ENCODE measurements at regions not wholly inside any gene's neighbourhood (a gene's known extent, or its start where the extent isn't known, plus 50 kb on each side); places are given as distances from the start of the nearest gene placed in this dataset.
"Not testable (repeated sequence)": the region's sequence is repeated elsewhere in the genome, so short reads cannot be mapped to it uniquely, and the experiment has no call there.

GRCh38 chr3:170711786-170712185 lies 125.9 kb upstream of the SLC7A14 start:
- no peak for DNase-seq (ENCODE audit: low read depth in 2 of 2, low spot score in 1 of 2)

DNA sequence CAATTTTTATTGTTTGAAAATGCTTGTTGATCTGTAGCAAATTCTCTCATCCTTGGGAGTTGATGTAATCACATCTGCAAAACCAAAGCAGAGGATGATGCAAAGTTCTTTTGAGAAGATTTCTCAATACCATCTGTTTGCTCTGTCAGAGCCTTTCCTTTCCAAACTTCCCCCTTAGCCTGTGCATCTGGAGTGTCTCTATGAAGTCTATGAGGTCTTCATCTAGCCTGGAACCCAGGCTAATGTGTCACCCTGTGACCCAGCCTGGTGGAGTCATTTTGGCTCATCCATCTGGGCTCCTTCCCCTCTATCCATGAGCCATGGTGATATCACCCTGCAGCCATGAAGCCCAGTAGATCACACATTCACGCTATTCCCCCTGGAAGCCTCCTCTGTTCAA lies 123.2 kb upstream of the SLC7A14 start:
- DNase-seq (ENCODE audit: low read depth in 2 of 2, low spot score in 1 of 2), result no peak

- no peak for DNase-seq (ENCODE audit: low read depth in 2 of 2, low spot score in 1 of 2)
Observed at GRCh38 chr3:170707899-170708298, 122.0 kb upstream of the SLC7A14 start.

DNA sequence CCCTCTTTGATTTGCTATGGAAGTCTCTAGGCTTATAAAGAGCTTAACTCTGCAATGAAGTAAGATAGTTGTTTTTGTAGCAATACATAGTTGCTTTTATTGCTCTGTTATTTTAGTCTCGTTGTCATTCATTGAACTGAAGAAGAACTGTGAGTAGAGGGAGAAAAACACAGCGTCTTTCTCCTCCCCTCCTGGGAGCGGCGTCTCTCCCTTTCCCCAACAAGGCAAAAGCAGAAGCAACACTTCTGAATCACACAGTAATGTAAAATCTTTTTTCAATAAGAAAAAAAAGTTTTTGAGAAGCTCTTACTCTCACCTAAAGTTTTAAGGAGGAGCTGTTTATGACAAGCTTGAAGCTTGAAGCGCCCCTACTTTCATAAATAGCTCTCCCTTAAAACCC lies 119.3 kb upstream of the SLC7A14 start:
- no peak for DNase-seq (ENCODE audit: low read depth in 2 of 2, low spot score in 1 of 2)

DNA sequence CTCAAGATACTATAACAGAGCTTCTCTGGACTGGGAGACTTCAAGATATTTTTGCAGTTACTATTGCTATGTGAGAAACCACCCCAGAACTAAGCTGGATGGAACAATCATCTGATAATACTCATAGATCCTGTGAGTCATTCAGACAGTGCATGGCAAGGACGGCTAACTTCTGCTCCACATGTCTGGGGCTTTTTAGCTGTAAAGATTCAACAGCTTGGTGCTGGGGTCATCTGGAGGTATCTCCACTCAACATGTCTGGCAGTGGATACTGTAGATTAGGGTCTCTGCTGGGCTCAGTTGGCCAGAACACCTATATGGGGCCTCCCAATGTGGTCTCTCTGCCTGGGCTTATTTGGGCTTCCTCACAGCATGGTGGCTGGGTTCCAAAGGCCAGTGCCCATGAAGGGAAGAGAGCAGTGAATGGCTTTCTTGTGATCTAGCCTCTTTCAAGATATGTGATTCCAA lies 117.3 kb upstream of the SLC7A14 start:
- no peak for DNase-seq (ENCODE audit: low read depth in 2 of 2, low spot score in 1 of 2)

DNA sequence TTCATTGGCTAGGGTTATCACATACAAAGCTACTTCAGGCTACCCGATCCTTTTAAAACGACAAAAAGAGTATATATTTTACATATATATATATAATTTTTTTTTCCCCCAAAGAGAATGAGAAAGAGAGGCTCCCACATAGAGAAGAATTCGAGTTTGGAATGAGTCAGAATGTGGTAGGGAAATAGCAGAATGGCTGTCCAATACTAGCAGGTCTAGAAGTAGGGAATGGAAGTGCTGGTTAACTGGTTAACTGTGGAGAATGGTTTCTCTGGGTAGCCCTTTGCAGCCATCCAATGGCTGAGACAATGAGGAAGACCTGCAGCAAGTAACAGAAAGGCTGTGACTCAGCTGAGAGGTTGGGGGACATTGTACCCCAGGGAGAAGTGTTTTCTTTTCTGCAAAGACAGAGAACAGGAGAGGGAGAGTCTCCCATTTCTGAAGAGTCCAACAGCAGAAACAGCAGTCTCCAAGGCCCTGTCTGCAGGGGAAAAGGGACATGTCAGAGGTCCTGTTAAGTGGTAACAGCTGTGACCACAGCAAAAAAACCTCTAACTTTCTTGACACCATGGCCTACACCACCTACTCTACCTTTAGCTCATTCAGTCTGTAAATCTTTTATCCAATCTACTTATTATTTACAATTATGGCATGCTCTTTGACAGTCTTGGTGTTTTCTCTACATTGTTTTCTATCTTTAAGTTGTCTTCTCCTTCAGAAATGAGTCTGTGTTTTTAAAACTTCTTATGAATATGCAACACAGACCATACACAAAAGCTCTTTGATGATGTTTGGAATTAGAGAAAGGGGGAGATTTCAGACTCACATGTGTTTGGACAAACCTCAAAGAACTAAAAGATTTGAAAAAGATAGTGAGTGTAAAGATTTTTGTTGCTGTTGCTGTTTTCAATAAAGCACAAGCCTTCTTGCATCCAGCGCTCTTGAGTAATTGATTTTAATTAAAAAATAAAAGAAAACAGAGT lies 116.1 kb upstream of the SLC7A14 start:
- no peak for DNase-seq (ENCODE audit: low read depth in 2 of 2, low spot score in 1 of 2)

- DNase-seq (ENCODE audit: low read depth in 2 of 2, low spot score in 1 of 2), result no peak
Observed at GRCh38 chr3:170700054-170700404, 114.2 kb upstream of the SLC7A14 start.

DNA sequence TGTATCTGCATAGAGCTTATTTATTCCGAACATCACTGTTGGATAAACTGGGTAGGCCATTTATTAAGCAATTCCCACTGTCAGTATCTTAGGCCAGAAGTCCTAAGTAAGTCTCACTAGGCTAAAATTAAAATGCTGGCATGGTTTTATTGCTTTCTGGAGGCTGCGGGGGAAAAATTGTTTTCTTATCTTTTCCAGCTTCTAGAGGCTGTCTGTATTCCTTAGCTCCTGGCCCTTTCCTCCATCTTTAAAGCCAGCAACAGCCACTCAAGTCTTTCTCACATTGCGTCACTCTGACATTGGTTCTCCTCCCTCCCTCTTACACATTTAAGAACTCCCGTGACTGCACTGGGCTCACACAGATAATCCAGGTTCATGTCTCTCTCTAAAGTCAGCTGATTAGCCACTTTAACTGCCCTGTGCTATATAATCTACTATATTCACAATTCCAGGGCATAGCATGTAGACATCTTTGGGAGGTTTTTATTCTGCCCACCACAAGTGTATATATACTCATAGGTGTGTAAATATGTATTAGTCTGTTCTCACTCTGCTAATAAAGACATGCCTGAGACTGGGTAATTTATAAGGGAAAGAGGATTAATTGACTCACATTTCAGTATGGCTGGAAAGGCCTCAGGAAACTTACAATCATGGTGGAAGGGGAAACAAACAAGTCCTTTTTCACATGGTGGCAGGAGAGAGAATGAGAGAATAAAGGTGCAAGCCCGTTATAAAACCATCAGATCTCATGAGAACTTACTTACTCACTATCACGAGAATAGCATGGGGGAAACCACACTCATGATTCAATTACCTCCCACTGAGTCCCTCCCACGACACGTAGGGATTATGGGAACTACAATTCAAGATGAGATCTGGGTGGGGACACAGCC lies 113.5 kb upstream of the SLC7A14 start:
- no peak for DNase-seq (ENCODE audit: low read depth in 2 of 2, low spot score in 1 of 2)

GRCh38 chr3:170697908-170698307 lies 112.0 kb upstream of the SLC7A14 start:
- DNase-seq (ENCODE audit: low read depth in 2 of 2, low spot score in 1 of 2), result no peak

- DNase-seq (ENCODE audit: low read depth in 2 of 2, low spot score in 1 of 2), result no peak
Observed at GRCh38 chr3:170697131-170697530, 111.3 kb upstream of the SLC7A14 start.

DNA sequence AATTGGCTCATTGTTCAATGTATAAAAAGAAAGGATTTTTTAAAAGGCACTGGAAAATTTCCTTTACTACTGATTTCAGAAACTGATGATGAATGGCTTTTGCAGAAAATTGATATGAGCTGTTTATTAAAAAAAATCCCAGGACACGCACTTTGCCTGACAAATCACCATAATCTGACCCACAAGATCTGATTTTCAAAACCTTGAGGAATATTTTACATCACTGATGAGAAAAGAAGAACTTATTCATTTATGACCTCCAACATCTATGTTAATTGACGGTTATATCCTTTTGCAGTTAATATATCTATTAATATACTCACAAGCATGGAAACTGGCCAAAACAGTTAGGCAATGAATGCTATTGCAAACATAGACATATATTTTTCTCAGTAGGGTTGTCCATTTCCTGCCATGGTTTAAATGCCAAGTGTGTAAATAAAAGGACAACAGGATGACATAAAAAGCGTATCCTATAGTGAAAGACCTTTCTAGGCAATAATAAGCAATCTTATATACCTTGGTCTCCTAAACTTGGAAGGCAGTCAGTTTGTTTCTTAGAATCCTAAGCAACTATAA lies 109.7 kb upstream of the SLC7A14 start:
- no peak for DNase-seq (ENCODE audit: low read depth in 2 of 2, low spot score in 1 of 2)

DNA sequence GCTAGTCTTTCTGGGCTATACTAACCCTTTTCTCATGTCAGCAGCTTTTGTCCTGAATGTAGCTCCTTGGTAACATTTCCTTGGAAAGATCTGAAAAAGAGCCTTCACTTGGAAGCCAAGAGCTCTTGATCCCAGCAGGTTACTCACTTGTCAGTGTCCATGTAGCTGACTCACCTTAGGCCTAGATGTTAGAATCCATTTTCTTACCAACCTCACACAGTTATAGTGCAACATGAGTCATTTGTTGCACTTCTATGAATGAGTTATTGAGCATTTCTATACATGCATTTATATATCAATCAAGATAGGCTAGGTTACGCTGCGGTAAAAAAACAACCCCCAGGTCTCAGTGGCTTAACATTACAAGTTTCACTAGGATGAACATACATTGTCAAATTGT lies 106.8 kb upstream of the SLC7A14 start:
- no peak for DNase-seq (ENCODE audit: low read depth in 2 of 2, low spot score in 1 of 2)

DNA sequence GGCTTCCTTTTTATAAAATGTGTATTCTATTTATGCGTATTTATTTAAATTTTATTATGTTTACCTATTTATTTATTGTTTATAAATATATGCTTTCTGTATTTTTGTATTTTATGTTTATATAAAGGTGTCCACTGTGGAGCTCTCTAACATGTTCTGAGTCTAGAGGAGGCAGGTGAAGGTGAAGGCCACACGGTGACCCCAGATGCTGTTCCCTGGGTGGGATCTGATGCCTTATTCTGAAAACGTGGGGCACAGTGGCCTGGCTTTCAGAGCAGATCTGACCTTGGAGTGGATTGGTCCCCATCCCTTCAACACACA lies 104.7 kb upstream of the SLC7A14 start:
- no peak for DNase-seq (ENCODE audit: low read depth in 2 of 2, low spot score in 1 of 2)

DNA sequence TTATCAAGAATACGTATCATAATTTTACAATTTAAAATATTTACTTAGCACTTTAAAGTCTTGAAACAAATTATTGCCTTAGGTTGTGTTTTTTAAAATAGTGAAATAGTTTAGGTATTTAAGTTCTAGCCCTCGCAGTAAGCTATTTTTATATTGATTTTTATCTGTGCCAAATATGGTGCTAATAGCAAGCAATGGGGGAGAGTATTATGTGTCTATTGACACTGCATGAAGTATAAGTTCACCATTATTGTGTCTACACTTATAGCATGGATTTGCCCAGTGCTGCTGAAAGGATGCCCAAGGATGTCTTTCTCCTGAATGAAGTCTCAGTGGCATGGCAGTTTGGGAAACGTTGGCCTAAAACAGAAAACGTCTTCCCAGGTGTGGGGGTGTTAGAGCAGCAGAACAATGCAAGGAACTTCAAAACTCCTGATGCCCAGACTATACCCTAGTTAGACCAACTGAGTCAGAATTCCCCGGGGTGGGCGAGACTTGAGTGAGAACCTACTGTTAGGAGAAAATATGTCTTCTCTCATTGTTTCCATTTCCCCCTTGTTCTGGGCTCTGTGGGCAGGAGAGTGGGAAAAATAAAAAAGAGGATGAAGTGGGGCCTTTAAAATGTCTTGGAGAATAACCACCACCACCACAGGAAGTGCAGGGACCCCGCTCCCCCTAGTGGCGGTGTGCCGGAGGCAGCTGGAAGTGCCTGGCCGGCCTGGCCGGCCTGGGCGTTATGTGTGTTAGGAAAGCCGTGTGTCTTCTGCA lies 104.2 kb upstream of the SLC7A14 start:
- no peak for DNase-seq (ENCODE audit: low read depth in 2 of 2, low spot score in 1 of 2)

- DNase-seq (ENCODE audit: low read depth in 2 of 2, low spot score in 1 of 2), result no peak
Observed at GRCh38 chr3:170689296-170689829, 103.5 kb upstream of the SLC7A14 start.

GRCh38 chr3:170688222-170688621 lies 102.3 kb upstream of the SLC7A14 start:
- not testable (repeated sequence) for DNase-seq (ENCODE audit: low read depth in 2 of 2, low spot score in 1 of 2)

DNA sequence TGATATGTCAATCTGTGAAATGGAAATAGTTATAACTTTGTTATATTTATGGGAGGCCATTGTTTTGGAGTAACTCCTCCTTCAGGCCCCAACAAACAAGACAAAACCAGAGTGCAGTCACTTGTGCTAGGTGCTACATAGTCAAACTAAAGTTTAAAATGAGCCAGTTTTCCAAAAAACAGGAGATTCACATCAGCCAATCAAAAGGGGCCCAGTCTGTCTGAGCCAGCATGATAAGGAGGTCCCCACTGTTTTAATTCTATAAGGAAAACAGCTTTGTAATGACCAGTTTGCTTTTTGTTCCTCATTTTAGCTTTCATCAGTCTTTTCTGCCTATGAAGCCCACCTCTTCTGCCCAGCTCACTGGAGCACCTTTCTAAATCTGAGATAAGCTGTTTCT lies 94.7 kb upstream of the SLC7A14 start:
- no peak for DNase-seq (ENCODE audit: low read depth in 2 of 2, low spot score in 1 of 2)

DNA sequence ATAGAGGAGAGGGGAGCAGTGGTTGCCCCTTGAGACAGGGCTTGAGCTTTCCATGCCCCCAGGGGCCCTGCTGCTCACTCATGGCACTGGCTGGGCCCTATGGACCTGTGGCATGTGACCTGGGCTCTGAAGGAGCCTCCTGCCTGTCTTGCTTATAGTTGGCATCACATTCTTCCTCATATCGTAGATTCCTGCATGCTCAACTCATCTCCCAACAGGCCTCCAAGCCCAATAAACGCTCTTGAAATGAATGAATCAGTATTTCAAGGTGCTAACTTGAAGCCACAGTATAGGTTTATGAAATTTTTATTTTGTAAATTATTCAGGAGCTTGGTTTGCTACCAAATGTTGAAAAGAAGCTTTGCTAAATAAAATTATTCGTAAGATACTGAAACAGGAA lies 93.3 kb upstream of the SLC7A14 start:
- no peak for DNase-seq (ENCODE audit: low read depth in 2 of 2, low spot score in 1 of 2)

DNA sequence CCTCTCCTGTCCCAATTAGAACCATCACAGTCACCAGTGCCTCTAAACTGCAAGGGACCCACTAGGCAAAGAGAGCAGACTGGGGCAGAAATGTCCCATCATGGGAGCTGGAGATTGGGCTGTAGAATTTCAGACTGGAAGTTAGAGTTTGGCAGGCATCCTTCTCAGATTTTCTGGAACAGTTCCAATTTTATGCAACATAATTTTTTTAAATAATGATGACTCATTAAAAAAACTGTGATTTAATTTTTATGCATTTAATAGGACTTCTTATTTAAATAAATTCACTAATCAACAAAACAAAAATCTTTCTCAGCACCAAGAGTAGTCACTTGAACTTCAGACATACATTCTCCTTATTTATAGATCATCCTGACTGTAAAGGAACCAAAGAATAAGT lies 84.6 kb upstream of the SLC7A14 start:
- no peak for DNase-seq (ENCODE audit: low read depth in 2 of 2, low spot score in 1 of 2)

- DNase-seq (ENCODE audit: low read depth in 2 of 2, low spot score in 1 of 2), result not testable (repeated sequence)
Observed at GRCh38 chr3:170662986-170663385, 77.1 kb upstream of the SLC7A14 start.

GRCh38 chr3:170660139-170660538 lies 74.3 kb upstream of the SLC7A14 start:
- DNase-seq (ENCODE audit: low read depth in 2 of 2, low spot score in 1 of 2), result no peak
